ENCODE measurements at regions not wholly inside any gene's neighbourhood (a gene's known extent, or its start where the extent isn't known, plus 50 kb on each side); places are given as distances from the start of the nearest gene placed in this dataset.

DNA sequence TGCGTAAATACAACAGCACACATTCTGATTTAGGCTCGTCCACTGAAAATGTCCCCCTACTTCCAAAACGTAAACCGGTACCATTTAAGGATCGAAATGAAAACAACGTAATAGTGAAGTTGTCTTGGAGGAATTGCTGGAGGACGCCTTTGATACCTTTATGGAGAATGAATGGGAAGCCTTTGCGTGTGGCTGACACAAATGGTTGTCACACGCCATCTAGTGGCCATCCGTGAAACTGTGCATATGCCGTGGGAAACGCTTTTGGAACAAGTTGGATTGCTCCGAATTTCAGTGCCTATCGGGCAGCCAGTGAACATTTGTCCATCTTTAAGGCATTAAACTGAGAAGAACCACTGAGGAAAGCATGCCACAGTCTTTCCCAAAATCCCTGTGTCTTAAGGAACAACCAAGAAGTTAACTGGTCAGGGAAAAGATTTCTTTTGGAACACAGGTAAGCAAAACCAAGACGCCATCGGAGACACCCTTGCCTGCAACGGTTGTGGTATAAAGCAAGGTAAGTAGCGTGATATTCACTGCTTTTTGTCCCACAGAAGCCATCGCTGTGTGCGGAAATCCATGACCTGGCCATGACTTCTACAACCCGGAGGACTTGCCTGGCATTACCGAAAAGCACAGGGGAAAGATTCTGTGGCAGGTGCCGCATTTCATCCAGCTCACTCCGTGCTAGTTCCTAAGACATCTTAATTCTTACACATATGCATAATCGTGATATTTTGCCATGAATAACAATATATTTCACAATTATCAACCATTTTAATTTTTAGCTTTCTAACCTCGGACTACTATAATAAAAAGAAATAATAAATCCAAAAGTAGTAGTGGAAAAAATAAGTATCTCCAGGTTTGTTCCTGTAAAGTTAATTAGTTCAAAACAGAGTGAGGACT, 100.6 kb downstream of the FAM204A start:
- no peak for TF ChIP-seq POLR2AphosphoS5 (IDR thresholded peaks at IDR 0.05; ENCODE audit: low read depth, low read length)
- no peak for TF ChIP-seq POLR2A (IDR thresholded peaks at IDR 0.05; ENCODE audit: low read depth, low read length)
- TF ChIP-seq SPI1 (IDR thresholded peaks at IDR 0.05; ENCODE audit: low read depth, low read length) = no peak
- no peak for TF ChIP-seq PAX5 (IDR thresholded peaks at IDR 0.05; ENCODE audit: insufficient read depth, low read length, severe bottlenecking)
